ENCODE measurements at regions not wholly inside any gene's neighbourhood (a gene's known extent, or its start where the extent isn't known, plus 50 kb on each side); places are given as distances from the start of the nearest gene placed in this dataset.

DNA sequence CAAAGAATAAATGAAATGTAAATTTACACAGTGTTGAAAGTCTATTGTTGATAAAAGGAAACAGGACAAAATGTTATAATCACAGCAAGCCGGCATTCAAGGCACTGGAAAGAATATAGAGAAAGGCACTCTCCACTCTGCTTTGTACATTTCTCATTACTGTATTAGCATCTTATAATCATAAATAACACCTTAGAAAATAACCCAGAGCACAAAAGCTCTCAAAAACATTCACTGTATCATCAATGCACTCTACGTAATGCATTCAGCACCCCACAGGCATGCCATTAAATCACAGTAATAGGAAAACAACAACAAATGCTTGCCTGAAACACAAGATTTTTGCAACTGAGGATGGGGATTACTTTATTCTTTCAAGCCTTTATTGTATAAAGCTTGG is 75.3 kb upstream of the TRPC3 start:
- ATAC-seq (ENCODE audit: low read depth in 2 of 2) (no peak), DNase-seq (no peak)
- no peak overlapping the region for H3K27ac Mint-ChIP-seq
- no peak overlapping the region for H3K4me3 Mint-ChIP-seq
- no peaks in the 10 kb centered on the region for H3K27me3 ChIP-seq (ENCODE audit: control insufficient read depth, insufficient read depth, low read length)
- no peaks in the 10 kb centered on the region for H3K27me3 Mint-ChIP-seq
- no peaks in the 10 kb centered on the region for H3K4me1 Mint-ChIP-seq
- no peaks in the 10 kb centered on the region for H3K9me3 ChIP-seq (ENCODE audit: control insufficient read depth in 2 of 2, low read length in 2 of 2)
- no peaks in the 10 kb centered on the region for H3K36me3 ChIP-seq (ENCODE audit: control insufficient read depth, insufficient read depth, low read length)
- no peaks in the 10 kb centered on the region for H3K4me1 ChIP-seq (ENCODE audit: control insufficient read depth, insufficient read depth, low read length, poor library complexity, severe bottlenecking)
- no peaks in the 10 kb centered on the region for H3K36me3 Mint-ChIP-seq
- H3K4me3 ChIP-seq (ENCODE audit: low read depth, low read length): no peak overlapping the region
- H3K27ac ChIP-seq (ENCODE audit: insufficient read depth, low read length, poor library complexity, severe bottlenecking): no peak overlapping the region
- H3K9me3 Mint-ChIP-seq: peaks cover 0 to 16% (median 5%) of the 10 kb centered on the region in 7 donors

DNA sequence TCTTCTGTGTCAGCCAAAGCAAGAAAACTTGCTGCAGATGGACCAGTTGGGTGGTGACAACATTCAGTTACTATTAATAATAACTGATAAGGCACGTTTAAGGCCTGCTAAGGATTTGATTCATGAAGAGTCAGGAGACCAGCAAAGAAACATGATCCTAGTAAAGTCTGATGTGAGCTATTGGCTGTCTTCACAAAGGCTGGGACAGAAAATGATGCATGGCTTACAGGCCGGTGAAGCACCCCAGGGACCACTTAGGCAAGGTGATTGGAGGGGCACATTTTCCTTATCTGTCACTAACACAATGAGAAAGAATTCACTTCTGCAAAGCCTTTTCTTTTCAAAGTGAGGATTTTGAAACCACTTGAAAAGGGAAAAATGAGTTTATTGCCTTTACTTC is 65.4 kb upstream of the TRPC3 start:
- Mint-ChIP-seq H3K4me1 (no peaks in the 10 kb centered on the region), H3K27me3 (peaks cover 26% of the 10 kb centered on the region), H3K9me3 (peaks cover 0 to 1% (median 0%) of the 10 kb centered on the region in 7 donors), H3K4me3 (no peak overlapping the region), H3K36me3 (no peaks in the 10 kb centered on the region), H3K27ac (no peak overlapping the region)
- Histone ChIP-seq H3K36me3 (ENCODE audit: control insufficient read depth, insufficient read depth, low read length) (no peaks in the 10 kb centered on the region), H3K4me1 (ENCODE audit: control insufficient read depth, insufficient read depth, low read length, poor library complexity, severe bottlenecking) (no peaks in the 10 kb centered on the region), H3K27me3 (ENCODE audit: control insufficient read depth, insufficient read depth, low read length) (peaks cover 14% of the 10 kb centered on the region), H3K27ac (ENCODE audit: insufficient read depth, low read length, poor library complexity, severe bottlenecking) (no peak overlapping the region), H3K4me3 (ENCODE audit: low read depth, low read length) (no peak overlapping the region), H3K9me3 (ENCODE audit: control insufficient read depth in 2 of 2, low read length in 2 of 2) (no peaks in the 10 kb centered on the region)
- no peak for DNase-seq
- no peak for ATAC-seq (ENCODE audit: low read depth in 2 of 2)

DNA sequence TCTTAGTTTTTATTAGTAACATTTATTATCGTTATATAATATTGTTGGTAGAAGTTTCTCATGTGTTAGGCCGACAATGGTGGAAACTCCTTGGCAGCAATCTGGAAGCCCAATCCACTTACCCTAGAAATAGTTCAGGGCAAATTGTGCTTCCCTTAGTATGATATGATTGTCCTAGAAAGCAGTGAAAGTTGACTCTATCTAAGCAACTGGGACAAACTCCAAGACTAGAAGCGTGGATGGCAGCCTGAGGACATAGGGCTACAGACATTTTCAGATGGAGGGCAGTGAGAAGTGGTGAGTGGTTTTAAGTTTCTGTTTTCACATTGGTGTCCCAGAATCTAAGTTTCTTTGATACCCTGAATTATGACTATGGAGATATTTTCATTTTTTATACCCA is 63.3 kb upstream of the TRPC3 start:
- Histone ChIP-seq H3K4me1 (ENCODE audit: control insufficient read depth, insufficient read depth, low read length, poor library complexity, severe bottlenecking) (no peaks in the 10 kb centered on the region), H3K9me3 (ENCODE audit: control insufficient read depth in 2 of 2, low read length in 2 of 2) (no peaks in the 10 kb centered on the region), H3K27ac (ENCODE audit: insufficient read depth, low read length, poor library complexity, severe bottlenecking) (no peak overlapping the region), H3K36me3 (ENCODE audit: control insufficient read depth, insufficient read depth, low read length) (no peaks in the 10 kb centered on the region), H3K27me3 (ENCODE audit: control insufficient read depth, insufficient read depth, low read length) (peaks cover 21% of the 10 kb centered on the region), H3K4me3 (ENCODE audit: low read depth, low read length) (no peak overlapping the region)
- Mint-ChIP-seq H3K9me3 (no peaks in the 10 kb centered on the region), H3K4me3 (no peak overlapping the region), H3K27ac (no peak overlapping the region), H3K36me3 (no peaks in the 10 kb centered on the region), H3K4me1 (no peaks in the 10 kb centered on the region), H3K27me3 (peaks cover 22% of the 10 kb centered on the region)
- no peak for DNase-seq
- no peak for ATAC-seq (ENCODE audit: low read depth in 2 of 2)

DNA sequence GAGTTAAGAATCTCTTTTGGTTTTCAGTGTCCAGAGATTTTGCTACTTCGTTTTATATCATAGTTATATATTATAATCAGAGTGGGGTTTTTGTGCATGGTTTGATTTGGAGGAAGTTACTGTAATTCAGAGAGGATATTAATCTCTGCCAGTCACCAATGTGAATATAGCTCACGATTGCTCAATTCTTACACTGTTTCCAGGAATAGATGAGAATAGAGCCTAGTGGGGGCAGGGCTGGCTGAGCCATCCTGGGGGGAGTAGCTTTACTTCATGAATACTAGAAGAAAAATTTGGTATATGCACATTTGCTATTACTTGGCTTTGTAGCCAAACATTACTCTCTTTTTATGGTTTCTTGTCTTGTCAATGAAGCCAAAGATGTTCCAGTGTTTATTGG is 60.9 kb upstream of the TRPC3 start:
- no peaks in the 10 kb centered on the region for H3K36me3 ChIP-seq (ENCODE audit: control insufficient read depth, insufficient read depth, low read length)
- Mint-ChIP-seq H3K4me1 (no peaks in the 10 kb centered on the region), H3K36me3 (no peaks in the 10 kb centered on the region), H3K27ac (no peak overlapping the region), H3K4me3 (no peak overlapping the region), H3K9me3 (no peaks in the 10 kb centered on the region), H3K27me3 (peaks cover 12% of the 10 kb centered on the region)
- no peak overlapping the region for H3K4me3 ChIP-seq (ENCODE audit: low read depth, low read length)
- ATAC-seq (ENCODE audit: low read depth in 2 of 2) (no peak), DNase-seq (no peak)
- no peak overlapping the region for H3K27ac ChIP-seq (ENCODE audit: insufficient read depth, low read length, poor library complexity, severe bottlenecking)
- no peaks in the 10 kb centered on the region for H3K9me3 ChIP-seq (ENCODE audit: control insufficient read depth in 2 of 2, low read length in 2 of 2)
- no peaks in the 10 kb centered on the region for H3K4me1 ChIP-seq (ENCODE audit: control insufficient read depth, insufficient read depth, low read length, poor library complexity, severe bottlenecking)
- peaks cover 13% of the 10 kb centered on the region for H3K27me3 ChIP-seq (ENCODE audit: control insufficient read depth, insufficient read depth, low read length)

DNA sequence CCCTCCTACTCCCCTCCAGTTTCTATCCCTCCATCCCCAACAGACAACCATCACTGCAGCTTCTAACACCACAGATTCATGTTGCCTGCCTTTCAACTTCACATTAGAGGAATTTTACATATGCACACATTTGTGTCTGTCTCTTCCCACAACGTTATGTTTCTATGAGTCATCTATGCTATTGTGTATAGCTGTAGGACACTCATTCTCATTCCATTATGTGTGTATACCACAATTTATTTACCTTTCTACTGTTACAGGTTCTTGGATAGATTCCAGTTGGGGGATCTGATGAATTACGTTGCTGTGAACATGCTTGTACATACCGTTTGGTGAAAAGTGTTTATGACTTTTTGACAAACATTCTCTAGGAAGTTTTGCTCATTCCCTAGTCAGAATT is 58.8 kb upstream of the TRPC3 start:
- Histone ChIP-seq H3K27ac (ENCODE audit: insufficient read depth, low read length, poor library complexity, severe bottlenecking) (no peak overlapping the region), H3K36me3 (ENCODE audit: control insufficient read depth, insufficient read depth, low read length) (no peaks in the 10 kb centered on the region), H3K9me3 (ENCODE audit: control insufficient read depth in 2 of 2, low read length in 2 of 2) (no peaks in the 10 kb centered on the region), H3K4me3 (ENCODE audit: low read depth, low read length) (no peak overlapping the region), H3K4me1 (ENCODE audit: control insufficient read depth, insufficient read depth, low read length, poor library complexity, severe bottlenecking) (no peaks in the 10 kb centered on the region), H3K27me3 (ENCODE audit: control insufficient read depth, insufficient read depth, low read length) (peaks cover 13% of the 10 kb centered on the region)
- no peaks in the 10 kb centered on the region for H3K36me3 Mint-ChIP-seq
- no peak for DNase-seq
- no peak for ATAC-seq (ENCODE audit: low read depth in 2 of 2)
- H3K27ac Mint-ChIP-seq: no peak overlapping the region
- no peak overlapping the region for H3K4me3 Mint-ChIP-seq
- peaks cover 8% of the 10 kb centered on the region for H3K27me3 Mint-ChIP-seq
- H3K4me1 Mint-ChIP-seq: peaks cover 0 to 3% (median 0%) of the 10 kb centered on the region in 4 donors
- no peaks in the 10 kb centered on the region for H3K9me3 Mint-ChIP-seq

DNA sequence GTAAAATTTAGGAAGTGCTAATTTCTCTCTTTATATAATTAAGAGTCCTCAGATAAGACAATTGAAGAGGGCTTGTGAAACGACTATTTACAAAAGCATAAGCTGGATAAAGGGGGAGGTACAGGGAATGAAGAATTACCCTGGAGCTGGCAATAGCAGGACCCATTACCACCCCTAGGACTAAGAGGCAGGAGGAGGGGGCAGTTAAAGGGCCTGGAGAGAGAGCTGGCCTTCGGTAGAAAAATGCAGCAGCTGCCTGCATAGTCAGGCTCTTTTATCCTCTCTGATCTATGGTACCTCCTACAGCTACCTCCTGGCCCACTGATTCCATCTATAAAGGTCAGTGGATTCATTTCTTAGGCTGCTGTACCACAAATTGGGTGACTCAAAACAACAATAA is 57.7 kb upstream of the TRPC3 start:
- Histone ChIP-seq H3K9me3 (ENCODE audit: control insufficient read depth in 2 of 2, low read length in 2 of 2) (no peaks in the 10 kb centered on the region), H3K4me3 (ENCODE audit: low read depth, low read length) (no peak overlapping the region), H3K27ac (ENCODE audit: insufficient read depth, low read length, poor library complexity, severe bottlenecking) (no peak overlapping the region), H3K4me1 (ENCODE audit: control insufficient read depth, insufficient read depth, low read length, poor library complexity, severe bottlenecking) (no peaks in the 10 kb centered on the region), H3K27me3 (ENCODE audit: control insufficient read depth, insufficient read depth, low read length) (peaks cover 11% of the 10 kb centered on the region), H3K36me3 (ENCODE audit: control insufficient read depth, insufficient read depth, low read length) (no peaks in the 10 kb centered on the region)
- Mint-ChIP-seq H3K36me3 (no peaks in the 10 kb centered on the region), H3K4me1 (peaks cover 0 to 3% (median 0%) of the 10 kb centered on the region in 4 donors), H3K4me3 (no peak overlapping the region), H3K9me3 (no peaks in the 10 kb centered on the region), H3K27ac (no peak overlapping the region), H3K27me3 (peaks cover 5% of the 10 kb centered on the region)
- no peak for DNase-seq
- no peak for ATAC-seq (ENCODE audit: low read depth in 2 of 2)

DNA sequence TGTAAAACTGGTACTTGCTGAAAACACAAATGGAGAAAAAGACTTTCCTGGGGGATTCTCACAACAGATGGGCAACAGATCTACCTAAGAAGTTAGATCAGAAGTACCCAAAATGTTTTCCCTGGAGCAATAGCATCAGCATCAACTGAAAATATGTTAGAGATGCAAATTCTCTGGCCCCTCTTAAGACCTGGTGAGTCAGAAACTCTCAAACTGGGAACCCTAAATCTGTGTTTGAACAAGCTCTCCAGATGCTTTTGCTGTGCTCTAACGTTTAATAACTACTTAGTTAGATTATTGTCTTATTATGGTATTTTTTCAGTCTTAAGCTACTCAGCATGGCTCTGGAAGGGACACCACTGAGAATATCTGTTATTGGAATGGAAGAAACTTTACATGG is 55.2 kb upstream of the TRPC3 start:
- H3K4me1 Mint-ChIP-seq: peaks cover 0 to 3% (median 0%) of the 10 kb centered on the region in 4 donors
- H3K4me3 Mint-ChIP-seq: no peak overlapping the region
- H3K4me3 ChIP-seq (ENCODE audit: low read depth, low read length): no peak overlapping the region
- peaks cover 11% of the 10 kb centered on the region for H3K27me3 ChIP-seq (ENCODE audit: control insufficient read depth, insufficient read depth, low read length)
- DNase-seq (no peak), ATAC-seq (ENCODE audit: low read depth in 2 of 2) (no peak)
- H3K27ac Mint-ChIP-seq: no peak overlapping the region
- H3K4me1 ChIP-seq (ENCODE audit: control insufficient read depth, insufficient read depth, low read length, poor library complexity, severe bottlenecking): no peaks in the 10 kb centered on the region
- H3K27me3 Mint-ChIP-seq: peaks cover 6% of the 10 kb centered on the region
- no peaks in the 10 kb centered on the region for H3K9me3 ChIP-seq (ENCODE audit: control insufficient read depth in 2 of 2, low read length in 2 of 2)
- no peaks in the 10 kb centered on the region for H3K36me3 ChIP-seq (ENCODE audit: control insufficient read depth, insufficient read depth, low read length)
- H3K9me3 Mint-ChIP-seq: no peaks in the 10 kb centered on the region
- no peaks in the 10 kb centered on the region for H3K36me3 Mint-ChIP-seq
- no peak overlapping the region for H3K27ac ChIP-seq (ENCODE audit: insufficient read depth, low read length, poor library complexity, severe bottlenecking)

DNA sequence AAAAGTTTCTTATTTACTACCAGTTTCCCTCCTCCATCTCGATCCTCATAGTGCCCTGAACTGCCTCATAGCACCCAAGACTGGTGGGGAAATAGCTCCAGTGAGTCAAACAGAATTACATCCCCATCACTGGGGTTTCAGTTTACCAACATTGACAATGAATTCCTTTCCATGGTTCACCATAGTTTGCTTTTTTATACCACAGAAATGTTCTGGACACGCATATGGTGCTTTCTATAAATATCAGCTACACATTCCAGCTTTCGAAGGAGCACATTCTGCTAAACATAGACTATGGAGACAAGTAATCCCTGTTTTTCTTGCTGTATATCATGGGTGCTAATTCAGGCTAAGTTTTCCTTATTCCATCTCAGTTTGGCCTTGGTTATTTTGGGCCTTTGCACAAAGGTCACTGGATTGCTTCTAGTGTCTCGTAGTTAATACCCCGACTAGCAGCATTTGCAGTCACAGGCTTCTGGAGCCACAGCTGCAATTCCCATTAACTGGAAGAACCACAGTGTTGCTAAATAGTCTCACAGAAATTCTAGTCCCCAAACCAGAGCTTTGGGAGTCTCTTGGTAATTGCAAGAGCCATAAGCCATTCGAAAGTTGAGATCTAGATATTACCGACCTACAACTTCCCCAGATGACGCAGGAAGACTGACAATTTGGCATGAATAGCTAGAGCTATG is 53.4 kb upstream of the TRPC3 start:
- Histone ChIP-seq H3K4me1 (ENCODE audit: control insufficient read depth, insufficient read depth, low read length, poor library complexity, severe bottlenecking) (no peaks in the 10 kb centered on the region), H3K36me3 (ENCODE audit: control insufficient read depth, insufficient read depth, low read length) (no peaks in the 10 kb centered on the region), H3K4me3 (ENCODE audit: low read depth, low read length) (no peak overlapping the region), H3K27me3 (ENCODE audit: control insufficient read depth, insufficient read depth, low read length) (peaks cover 7% of the 10 kb centered on the region), H3K27ac (ENCODE audit: insufficient read depth, low read length, poor library complexity, severe bottlenecking) (no peak overlapping the region), H3K9me3 (ENCODE audit: control insufficient read depth in 2 of 2, low read length in 2 of 2) (no peaks in the 10 kb centered on the region)
- Mint-ChIP-seq H3K27ac (no peak overlapping the region), H3K9me3 (no peaks in the 10 kb centered on the region), H3K4me3 (no peak overlapping the region), H3K36me3 (no peaks in the 10 kb centered on the region), H3K4me1 (peaks cover 0 to 3% (median 0%) of the 10 kb centered on the region in 4 donors), H3K27me3 (peaks cover 8% of the 10 kb centered on the region)
- ATAC-seq (ENCODE audit: low read depth in 2 of 2) (no peak), DNase-seq (no peak)
